ENCODE measurements at regions not wholly inside any gene's neighbourhood (a gene's known extent, or its start where the extent isn't known, plus 50 kb on each side); places are given as distances from the start of the nearest gene placed in this dataset.

GRCh38 chr4:110799211-110799610 is 176.3 kb upstream of the PITX2 start:
- TF ChIP-seq ZNF274 (IDR thresholded peaks at IDR 0.05; ENCODE audit: low read depth, low read length) = no peak
- no peak for TF ChIP-seq YY1 (IDR thresholded peaks at IDR 0.05; ENCODE audit: insufficient read depth, insufficient read length)

Data from NT2/D1 (cell line).